ENCODE measurements at regions not wholly inside any gene's neighbourhood (a gene's known extent, or its start where the extent isn't known, plus 50 kb on each side); places are given as distances from the start of the nearest gene placed in this dataset.

GRCh38 chr1:177448652-177449357 is 278.0 kb downstream of the BRINP2 start:
- no peak overlapping the region for H3K4me3 ChIP-seq (ENCODE audit: low read depth, low read length)
- peak; percentile 22 for DNase-seq (ENCODE audit: low read depth)
- no peak for TF ChIP-seq CTCF (IDR thresholded peaks at IDR 0.05; ENCODE audit: insufficient read depth, low read length)

- TF ChIP-seq CTCF (IDR thresholded peaks at IDR 0.05; ENCODE audit: insufficient read depth, low read length), result no peak
- H3K4me3 ChIP-seq (ENCODE audit: low read depth, low read length), result no peak overlapping the region
- no peak for DNase-seq (ENCODE audit: low read depth)
These were observed 277.4 kb downstream of the BRINP2 start for GRCh38 chr1:177448036-177448615.

- no peak overlapping the region for H3K4me3 ChIP-seq (ENCODE audit: low read depth, low read length)
- DNase-seq (ENCODE audit: low read depth), result no peak
- no peak for TF ChIP-seq CTCF (IDR thresholded peaks at IDR 0.05; ENCODE audit: insufficient read depth, low read length)
These were observed 274.4 kb downstream of the BRINP2 start for GRCh38 chr1:177444997-177445746.

GRCh38 chr1:177443003-177443402 is 272.2 kb downstream of the BRINP2 start:
- DNase-seq (ENCODE audit: low read depth), result no peak
- no peak for TF ChIP-seq CTCF (IDR thresholded peaks at IDR 0.05; ENCODE audit: insufficient read depth, low read length)
- no peak overlapping the region for H3K4me3 ChIP-seq (ENCODE audit: low read depth, low read length)

- no peak for TF ChIP-seq CTCF (IDR thresholded peaks at IDR 0.05; ENCODE audit: insufficient read depth, low read length)
- DNase-seq (ENCODE audit: low read depth), result no peak
- H3K4me3 ChIP-seq (ENCODE audit: low read depth, low read length), result no peak overlapping the region
These were observed 271.8 kb downstream of the BRINP2 start for GRCh38 chr1:177442584-177442983.

- no peak overlapping the region for H3K4me3 ChIP-seq (ENCODE audit: low read depth, low read length)
- DNase-seq (ENCODE audit: low read depth), result no peak
- TF ChIP-seq CTCF (IDR thresholded peaks at IDR 0.05; ENCODE audit: insufficient read depth, low read length), result no peak
These were observed 270.5 kb downstream of the BRINP2 start for GRCh38 chr1:177441281-177441680.

Measured in fibroblast of the aortic adventitia (primary cell).